ENCODE measurements at regions not wholly inside any gene's neighbourhood (a gene's known extent, or its start where the extent isn't known, plus 50 kb on each side); places are given as distances from the start of the nearest gene placed in this dataset.
"Not testable (repeated sequence)": the region's sequence is repeated elsewhere in the genome, so short reads cannot be mapped to it uniquely, and the experiment has no call there.

DNA sequence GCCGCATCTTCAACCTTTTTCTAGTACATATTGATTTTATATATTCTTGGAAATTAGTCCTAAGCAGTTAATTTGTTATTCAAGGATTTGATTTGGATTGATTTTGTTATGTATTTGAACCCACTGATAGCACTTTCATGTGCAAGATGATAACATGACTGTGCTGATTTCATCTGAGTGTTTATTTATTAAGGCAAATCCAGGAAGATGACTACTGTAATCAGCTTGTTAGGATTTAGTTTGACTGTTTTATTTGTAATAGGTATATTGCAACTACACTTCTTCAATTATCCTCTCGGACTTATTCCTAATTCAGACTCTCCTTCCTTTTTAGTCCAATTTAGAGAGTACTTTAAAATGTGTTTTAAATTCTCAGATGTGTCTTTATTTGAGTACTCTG is 75.1 kb upstream of the PRKG1 start:
- DNase-seq (ENCODE audit: low spot score): no peak

DNA sequence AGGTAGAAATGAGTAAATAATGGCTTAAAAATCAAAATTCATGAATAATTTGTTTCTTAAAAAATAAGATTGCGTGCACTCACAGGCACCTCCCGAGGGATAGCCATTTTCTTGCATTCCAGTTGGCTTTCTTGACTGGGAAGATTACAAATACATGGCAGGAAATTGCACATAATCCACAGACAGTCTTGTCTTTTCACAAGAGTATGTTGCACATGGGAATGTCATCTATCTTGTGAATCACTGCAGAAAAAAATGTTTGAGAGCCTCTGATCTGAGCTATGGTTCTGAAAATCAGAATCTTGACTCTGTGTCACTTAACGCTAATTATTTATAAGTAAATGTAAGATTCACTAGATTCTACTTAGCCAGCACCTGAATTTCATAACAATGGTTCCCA is 74.1 kb upstream of the PRKG1 start:
- DNase-seq (ENCODE audit: low spot score): no peak

DNA sequence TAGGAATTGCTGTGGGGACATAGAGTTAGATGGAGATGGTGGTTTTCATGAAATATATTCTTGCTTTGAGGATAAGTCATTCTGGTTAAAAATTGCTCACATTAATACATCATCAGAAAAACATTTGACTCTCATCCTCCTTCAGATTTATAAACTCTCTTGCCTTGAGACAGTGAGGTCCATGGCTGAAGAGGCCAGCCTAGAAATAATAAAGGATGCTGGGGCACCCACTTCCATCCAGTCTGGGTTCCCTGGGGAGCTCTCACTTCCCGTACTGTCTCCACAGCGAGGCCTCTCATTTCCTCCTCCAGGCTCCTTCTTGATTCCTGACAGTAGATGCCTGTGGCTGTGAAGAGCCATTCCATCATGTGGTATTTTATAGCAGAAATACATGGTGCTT is 73.3 kb upstream of the PRKG1 start:
- no peak for DNase-seq (ENCODE audit: low spot score)

DNA sequence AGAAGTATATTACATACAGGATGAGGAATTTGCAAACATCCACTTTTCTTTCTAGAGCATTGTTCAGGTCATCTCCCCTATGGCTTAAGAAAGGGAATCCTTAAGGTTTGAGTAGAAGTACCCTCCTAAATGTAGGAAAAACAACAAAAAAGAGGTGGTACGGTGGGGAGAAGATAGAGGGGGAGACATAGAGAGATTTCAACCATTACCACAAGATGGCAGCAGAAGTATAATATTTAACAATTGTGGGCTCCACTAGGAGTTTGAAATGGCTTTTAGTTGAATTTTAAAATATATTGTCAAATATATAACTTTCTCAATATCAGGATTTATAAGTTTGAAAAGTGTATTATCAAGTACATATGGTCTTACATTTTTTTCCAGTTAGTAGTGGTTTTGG is 72.7 kb upstream of the PRKG1 start:
- peak; percentile 5 for DNase-seq (ENCODE audit: low spot score)

DNA sequence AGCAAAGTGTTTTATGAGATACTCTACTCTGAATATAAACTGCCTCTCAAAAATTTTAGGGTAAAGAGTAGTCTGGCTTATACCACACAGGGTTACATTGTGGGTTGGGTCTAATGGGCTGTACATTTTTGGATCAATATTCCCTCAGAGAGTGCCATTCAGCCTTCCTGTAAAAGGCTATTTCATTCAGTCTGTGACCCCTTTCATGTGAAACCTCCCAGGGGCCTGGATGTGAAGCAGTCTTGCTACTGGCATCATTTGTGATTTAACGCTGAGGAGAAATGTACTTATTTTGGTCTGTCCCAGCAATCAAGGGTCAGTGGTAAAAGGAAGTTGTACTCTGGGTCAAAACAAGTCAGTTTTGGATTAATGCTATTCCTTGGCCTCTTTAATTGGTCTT is 71.8 kb upstream of the PRKG1 start:
- no peak for DNase-seq (ENCODE audit: low spot score)

DNA sequence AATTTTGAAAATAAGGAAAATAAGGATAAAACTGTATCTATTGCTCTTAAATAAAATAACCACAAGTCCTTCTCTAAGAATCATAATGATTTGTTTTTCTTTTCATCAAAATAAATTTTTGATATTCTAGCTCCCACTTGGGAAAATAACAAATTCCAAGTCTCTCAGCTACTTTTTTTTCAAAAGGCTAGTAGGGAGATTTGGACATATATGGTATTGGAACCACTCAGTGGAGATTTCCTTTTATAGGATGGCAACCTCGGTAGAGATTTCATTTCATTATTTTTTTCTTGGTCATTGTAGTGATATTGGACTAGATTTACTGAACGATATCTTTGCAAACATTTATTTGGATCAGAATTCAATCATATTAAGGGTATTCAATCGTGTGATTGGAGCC is 69.5 kb upstream of the PRKG1 start:
- no peak for DNase-seq (ENCODE audit: low spot score)

DNA sequence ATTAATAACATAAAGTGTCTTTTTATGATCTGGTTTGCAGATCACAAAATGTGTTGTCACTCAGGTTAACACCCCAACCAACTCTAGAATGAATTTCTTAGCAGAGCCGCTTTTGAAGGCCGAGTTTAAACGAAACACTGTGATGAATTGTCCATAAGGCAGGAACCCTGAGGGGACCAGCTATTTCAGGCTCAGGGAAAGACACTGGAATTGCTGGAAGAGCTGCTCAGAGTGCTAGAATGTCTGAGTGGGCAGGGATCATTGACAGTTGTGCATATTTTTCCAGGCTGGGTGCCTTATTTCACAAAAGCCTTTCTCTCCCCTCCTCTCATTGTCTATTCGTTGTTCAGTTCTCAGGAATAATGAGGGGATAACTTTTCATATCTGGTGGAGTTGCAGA is 68.7 kb upstream of the PRKG1 start:
- no peak for DNase-seq (ENCODE audit: low spot score)

DNA sequence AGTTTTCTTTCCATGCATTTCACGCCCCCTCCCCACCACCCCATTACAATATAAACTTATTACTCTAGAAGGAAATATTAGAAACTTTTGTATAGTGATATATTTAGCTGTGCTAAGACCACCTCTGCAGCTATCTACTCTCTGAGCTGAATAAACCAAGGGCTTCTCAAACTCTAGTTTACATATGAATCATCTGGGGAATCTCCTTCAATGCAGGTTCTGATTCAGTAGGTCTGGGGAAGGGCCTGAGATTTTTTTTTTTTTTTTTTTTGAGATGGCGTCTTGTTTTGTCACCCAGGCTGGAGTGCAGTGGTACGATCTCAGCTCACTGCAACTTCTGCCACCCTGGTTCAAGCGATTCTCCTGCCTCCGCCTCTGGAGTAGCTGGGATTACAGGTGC is 67.6 kb upstream of the PRKG1 start:
- DNase-seq (ENCODE audit: low spot score): no peak

DNA sequence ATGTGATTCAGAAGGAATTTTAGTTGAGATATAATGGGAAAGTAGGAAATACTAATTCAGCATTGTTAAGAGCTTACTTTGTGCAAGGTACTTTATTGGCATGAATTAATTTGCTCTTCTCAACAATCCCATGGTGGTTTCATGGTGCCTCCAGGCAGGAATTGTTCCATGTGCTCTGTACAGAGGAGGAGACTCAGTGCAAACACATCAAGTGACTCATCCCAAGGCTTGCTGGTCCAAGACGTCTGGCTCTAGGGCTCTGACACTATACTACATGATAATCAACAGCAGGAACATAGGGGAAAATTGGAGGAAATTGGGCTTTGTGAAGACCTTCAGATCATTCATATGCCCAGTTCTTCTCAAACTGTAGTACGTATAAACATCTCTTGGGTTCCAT is 66.5 kb upstream of the PRKG1 start:
- DNase-seq (ENCODE audit: low spot score): no peak

DNA sequence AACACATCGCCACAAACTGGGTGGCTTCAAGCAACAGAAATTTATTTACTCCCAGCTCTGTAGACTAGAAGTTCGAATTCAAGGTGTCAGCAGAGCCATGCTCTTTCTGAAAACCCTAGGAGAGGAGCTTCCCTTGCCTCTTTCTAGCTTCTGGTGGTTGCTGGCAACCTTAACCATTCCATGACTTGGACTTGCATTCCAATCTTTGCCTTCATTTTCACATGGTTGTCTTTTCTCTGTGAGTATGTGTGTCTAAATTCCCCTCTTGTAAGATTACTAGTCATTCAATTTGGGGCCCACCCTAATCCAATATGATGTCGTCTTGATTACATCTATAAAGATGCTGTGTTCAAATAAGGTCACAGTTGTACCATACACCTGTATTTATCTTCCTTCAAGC is 65.9 kb upstream of the PRKG1 start:
- DNase-seq (ENCODE audit: low spot score): no peak

DNA sequence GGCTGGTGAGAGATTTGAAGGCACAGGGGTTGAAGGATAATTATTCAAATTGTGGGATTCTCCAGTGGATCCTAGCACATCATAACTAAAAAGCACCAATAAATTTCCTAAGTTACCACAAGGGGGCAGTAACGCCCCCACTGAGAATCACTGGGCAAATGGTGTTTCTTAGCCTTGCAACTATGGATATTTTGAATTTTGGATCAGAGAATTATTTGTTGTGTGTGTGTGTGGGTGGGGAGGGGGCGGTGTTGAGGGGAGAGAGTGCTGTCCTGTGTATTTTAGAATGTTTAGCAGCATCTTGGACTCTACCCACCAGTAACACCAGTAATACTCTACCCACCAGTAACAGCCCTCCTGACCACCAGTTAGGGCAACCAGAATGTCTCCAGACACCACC is 63.3 kb upstream of the PRKG1 start:
- DNase-seq (ENCODE audit: low spot score): peak; percentile 33

DNA sequence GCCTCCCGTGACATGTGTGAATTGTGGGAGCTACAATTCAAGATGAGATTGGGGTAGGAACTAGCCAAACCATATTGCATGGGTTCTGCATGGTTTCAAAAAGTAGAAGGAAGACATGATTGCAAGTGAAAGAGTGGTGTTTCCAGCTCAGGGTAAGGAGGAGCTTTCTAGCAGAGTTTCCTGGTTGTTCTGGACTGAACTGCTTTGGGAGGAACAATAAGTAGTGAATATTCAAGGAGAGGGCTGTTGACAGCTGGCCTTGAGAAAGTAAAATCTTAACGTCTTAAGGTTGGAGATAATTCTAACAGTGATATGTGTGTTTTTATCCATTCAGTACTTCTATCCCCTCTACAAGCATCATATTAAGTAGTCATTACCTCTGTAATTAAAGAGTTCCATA is 62.2 kb upstream of the PRKG1 start:
- no peak for DNase-seq (ENCODE audit: low spot score)

DNA sequence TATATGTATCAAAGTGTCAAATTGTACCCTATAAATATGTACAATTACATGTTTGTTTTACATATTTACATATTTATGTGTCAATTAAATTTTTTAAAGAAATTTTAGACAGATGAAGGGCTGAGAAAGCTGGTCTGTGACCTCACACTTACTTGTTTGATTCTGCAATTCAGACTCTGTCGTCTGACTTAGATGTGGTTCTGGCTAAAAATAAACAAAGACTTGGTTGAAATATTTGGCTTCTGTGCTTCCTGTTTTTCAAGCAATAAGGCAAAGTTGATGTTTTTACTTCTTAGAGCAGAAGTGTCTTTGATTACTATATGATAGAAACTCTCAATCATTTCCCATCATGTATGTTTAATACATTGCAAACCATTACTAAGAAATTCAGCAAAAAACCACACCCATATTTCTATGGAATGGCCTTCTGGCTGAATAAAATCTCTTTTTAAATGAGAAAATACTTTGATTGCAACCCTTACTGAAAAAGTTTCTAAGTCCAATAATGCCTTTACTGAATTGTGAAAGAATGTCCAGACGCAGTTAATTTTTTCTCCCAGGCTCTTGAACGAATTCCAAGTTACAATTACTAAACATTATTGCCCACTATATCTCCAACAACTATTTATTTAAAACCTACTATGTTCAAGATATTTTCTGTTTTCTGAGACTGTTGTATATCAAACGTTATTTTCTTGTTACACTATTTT is 59.5 kb upstream of the PRKG1 start:
- DNase-seq (ENCODE audit: low spot score): no peak

DNA sequence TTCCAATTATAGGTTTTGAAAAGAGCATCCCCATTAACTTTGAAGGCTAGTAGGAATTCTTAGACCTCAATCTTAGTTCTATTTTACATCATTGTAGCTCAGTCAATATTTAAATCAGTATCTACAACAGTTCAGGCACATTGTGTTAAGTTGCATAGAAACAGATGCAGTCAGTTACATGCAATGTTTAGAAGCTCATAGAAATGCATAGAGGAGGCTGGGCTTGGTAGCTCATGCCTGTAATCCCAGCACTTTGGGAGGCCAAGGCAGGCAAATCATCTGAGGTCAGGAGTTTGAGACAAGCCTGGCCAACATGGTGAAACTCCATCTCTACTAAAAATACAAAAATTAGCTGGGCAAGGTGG is 58.9 kb upstream of the PRKG1 start:
- DNase-seq (ENCODE audit: low spot score): not testable (repeated sequence)

DNA sequence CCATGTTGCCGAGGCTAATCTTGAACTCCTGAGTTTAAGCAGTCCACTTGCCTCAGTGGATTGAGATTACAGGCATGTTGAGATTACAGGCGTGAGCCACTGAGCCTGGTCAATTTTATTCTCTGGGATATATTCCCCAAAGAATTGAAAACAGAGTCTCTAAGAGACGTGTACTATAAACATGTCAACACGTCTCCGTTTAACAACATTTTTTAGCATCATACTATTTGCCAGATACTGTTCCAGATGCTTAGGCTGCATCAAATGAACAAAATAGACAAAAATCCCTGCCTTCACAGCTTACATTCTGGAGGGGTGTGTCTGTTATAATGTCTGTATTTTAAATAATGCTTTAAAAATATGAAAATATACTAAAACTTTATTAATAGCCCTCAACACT is 54.1 kb upstream of the PRKG1 start:
- DNase-seq (ENCODE audit: low spot score): no peak

DNA sequence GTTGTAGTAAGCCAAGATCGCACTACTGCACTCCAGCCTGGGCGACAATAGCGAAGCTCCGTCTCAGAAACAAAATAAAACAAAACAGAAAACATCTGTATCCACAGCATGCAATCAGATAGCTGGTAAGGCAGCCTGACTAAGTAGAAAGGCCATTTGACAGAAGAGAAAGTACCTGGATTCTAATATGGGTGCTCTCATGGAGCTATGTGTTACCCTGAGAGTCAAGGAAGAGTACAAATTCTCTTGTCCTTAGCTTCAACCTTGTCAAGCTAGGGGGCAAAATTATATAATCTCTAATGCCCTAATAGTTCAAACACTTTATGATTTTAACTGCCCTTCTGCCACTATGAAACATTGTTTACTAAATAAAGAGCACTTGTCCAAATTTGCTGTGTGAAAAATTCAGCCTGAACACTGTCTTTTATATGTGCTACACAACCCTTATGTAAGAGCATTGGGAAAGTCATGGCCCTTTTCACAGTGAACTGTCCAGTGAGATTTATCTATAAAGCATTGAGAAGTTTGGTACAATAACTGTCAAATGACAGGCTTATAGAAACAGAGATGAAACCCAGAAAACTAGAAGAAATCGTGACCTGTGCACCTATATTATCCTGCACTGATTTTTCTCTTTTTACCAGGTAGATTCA is 51.2 kb upstream of the PRKG1 start:
- no peak for DNase-seq (ENCODE audit: low spot score)

DNA sequence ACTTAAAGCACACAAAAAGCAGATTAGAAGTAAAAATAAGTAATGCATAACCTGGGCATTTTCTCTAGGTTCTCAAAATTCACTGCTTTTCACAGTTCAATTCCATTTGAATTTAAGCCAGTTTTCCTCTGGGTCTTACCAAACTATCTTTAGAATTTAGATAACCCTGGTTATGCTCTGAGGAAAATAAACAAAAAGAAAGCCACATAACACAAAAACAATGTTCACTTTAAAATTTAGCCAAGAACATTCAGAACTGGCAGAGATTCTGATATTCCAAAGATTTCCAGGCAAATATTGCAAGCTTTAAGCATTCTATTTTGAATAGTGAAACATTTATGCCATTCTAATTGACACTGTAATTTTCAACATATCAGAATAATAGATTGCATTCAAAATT is 50.7 kb upstream of the PRKG1 start:
- no peak for DNase-seq (ENCODE audit: low spot score)
